ENCODE measurements at regions not wholly inside any gene's neighbourhood (a gene's known extent, or its start where the extent isn't known, plus 50 kb on each side); places are given as distances from the start of the nearest gene placed in this dataset.

GRCh38 chr1:29520571-29521437 lies 284.5 kb downstream of the PTPRU start:
- no peak for DNase-seq

- DNase-seq, result no peak
Observed at GRCh38 chr1:29519788-29520110, 283.4 kb downstream of the PTPRU start.

GRCh38 chr1:29519108-29519787 lies 282.9 kb downstream of the PTPRU start:
- DNase-seq, result no peak

GRCh38 chr1:29518183-29518835 lies 282.0 kb downstream of the PTPRU start:
- DNase-seq, result no peak

GRCh38 chr1:29517251-29518086 lies 281.1 kb downstream of the PTPRU start:
- no peak for DNase-seq

- no peak for DNase-seq
Observed at GRCh38 chr1:29516063-29516820, 279.9 kb downstream of the PTPRU start.

GRCh38 chr1:29515170-29515955 lies 279.0 kb downstream of the PTPRU start:
- no peak for DNase-seq

- no peak for DNase-seq
Observed at GRCh38 chr1:29514361-29515169, 278.2 kb downstream of the PTPRU start.

- peak; percentile 38 to 71 for DNase-seq
Observed at GRCh38 chr1:29513357-29513756, 277.0 kb downstream of the PTPRU start.

- DNase-seq, result no peak
Observed at GRCh38 chr1:29511436-29511835, 275.1 kb downstream of the PTPRU start.

- no peak for DNase-seq
Observed at GRCh38 chr1:29508458-29509107, 272.3 kb downstream of the PTPRU start.

GRCh38 chr1:29506678-29507225 lies 270.4 kb downstream of the PTPRU start:
- no peak for DNase-seq

- no peak for DNase-seq
Observed at GRCh38 chr1:29505532-29506220, 269.4 kb downstream of the PTPRU start.

- no peak for DNase-seq
Observed at GRCh38 chr1:29504709-29505410, 268.5 kb downstream of the PTPRU start.

GRCh38 chr1:29504196-29504595 lies 267.9 kb downstream of the PTPRU start:
- no peak for DNase-seq

GRCh38 chr1:29502911-29503840 lies 266.9 kb downstream of the PTPRU start:
- DNase-seq, result no peak
